H1 (cell line): ENCODE measurements at regions not wholly inside any gene's neighbourhood (a gene's known extent, or its start where the extent isn't known, plus 50 kb on each side); places are given as distances from the start of the nearest gene placed in this dataset.

Experiments used
- CTCF ChIA-PET: fragments of 300-600 bp; sonication (Branson Sonifier 250); formaldehyde crosslinking; loops from one replicate; lab custom pipeline; 2021; ENCODE audit not compliant: partially characterized antibody; lab: Charles Lee
- POLR2A ChIA-PET: fragments of 300-600 bp; sonication (Branson Sonifier 250); formaldehyde crosslinking; loops from one replicate; lab custom pipeline; 2021; ENCODE audit warnings: inconsistent platforms; ENCODE audit not compliant: partially characterized antibody; lab: Charles Lee
- DNase-seq, 2 experiments: peaks; one replicate each; pipeline versions ENCODE4 v3.0.0 to v3.0.0-alpha.2; 2010 to 2022; ENCODE audit warnings: low spot score in 2 of 2, low read depth in 1 of 2, mixed read lengths in 1 of 2
- FAIRE-seq: peaks from 2 replicates; lab custom pipeline; 2011; peaks lifted over from hg19 to GRCh38; lab: Jason Lieb, UNC
- H2AFZ ChIP-seq: 2 replicates; pipeline ENCODE4 v1.8.1; 2012; ENCODE audit warnings: low read length, inconsistent platforms
- H2AK5ac ChIP-seq: 2 replicates; pipeline ENCODE4 v1.6.1; 2013; ENCODE audit warnings: low read depth, low read length
- H2BK120ac ChIP-seq: replicated peaks from 2 replicates; pipeline ENCODE3; 2013; ENCODE audit warnings: low read depth, low read length, inconsistent platforms
- H2BK12ac ChIP-seq: 2 replicates; pipeline ENCODE4 v1.6.1; 2013; ENCODE audit warnings: low read depth, low read length
- H2BK15ac ChIP-seq: 2 replicates; pipeline ENCODE4 v1.6.1; 2013; ENCODE audit warnings: low read length
- H2BK20ac ChIP-seq: 2 replicates; pipeline ENCODE4 v1.6.1; 2013; ENCODE audit warnings: low read length
- H2BK5ac ChIP-seq: 2 replicates; pipeline ENCODE4 v1.6.1; 2013; ENCODE audit warnings: low read depth, low read length
- H3K14ac ChIP-seq: 2 replicates; pipeline ENCODE4 v1.6.1; 2013; ENCODE audit warnings: inconsistent platforms; ENCODE audit not compliant: insufficient read length
- H3K18ac ChIP-seq: 2 replicates; pipeline ENCODE4 v1.6.1; 2013; ENCODE audit warnings: low read length; ENCODE audit errors: extremely low read depth
- H3K23ac ChIP-seq: 2 replicates; pipeline ENCODE4 v1.6.1; 2013; ENCODE audit warnings: inconsistent platforms; ENCODE audit not compliant: insufficient read length
- H3K23me2 ChIP-seq: 2 replicates; pipeline ENCODE4 v1.6.1; 2013; ENCODE audit warnings: low read depth, low read length
- H3K27ac ChIP-seq: 2 replicates; pipeline ENCODE4 v1.6.1; 2011; ENCODE audit warnings: low read depth, low read length, inconsistent platforms
- H3K27me3 ChIP-seq, 4 experiments: replicated peaks in 1 of 4; 1 replicate in 1 of 4; 2 replicates in 3 of 4; pipeline versions ENCODE4 v1.6.1 to v1.8.1; 2011 to 2013; ENCODE audit warnings: low read length in 3 of 4, mild to moderate bottlenecking in 3 of 4, inconsistent platforms in 2 of 4, mixed read lengths in 2 of 4, moderate library complexity in 1 of 4; ENCODE audit not compliant: control insufficient read depth in 3 of 4, insufficient read depth in 3 of 4; ENCODE audit errors: extremely low read depth in 1 of 4
- H3K36me3 ChIP-seq, 4 experiments: 2 replicates each; pipeline versions ENCODE4 v1.6.1 to v1.8.1; 2011 to 2013; ENCODE audit warnings: mild to moderate bottlenecking in 4 of 4, low read length in 3 of 4, moderate library complexity in 2 of 4, control low read depth in 1 of 4, inconsistent platforms in 1 of 4; ENCODE audit not compliant: insufficient read depth in 4 of 4, control insufficient read depth in 2 of 4
- H3K4ac ChIP-seq: replicated peaks from 2 replicates; pipeline ENCODE3; 2013; ENCODE audit warnings: low read length, low read depth, mixed read lengths, inconsistent platforms; ENCODE audit not compliant: insufficient read length
- H3K4me1 ChIP-seq, 4 experiments: replicated peaks in 1 of 4; 1 replicate in 1 of 4; 2 replicates in 3 of 4; pipeline versions ENCODE4 v1.6.1 to v1.8.1; 2011 to 2013; ENCODE audit warnings: low read length in 3 of 4, inconsistent platforms in 2 of 4, mixed read lengths in 1 of 4; ENCODE audit not compliant: insufficient read depth in 4 of 4, control insufficient read depth in 3 of 4
- H3K4me2 ChIP-seq, 2 experiments: 2 replicates each; pipeline versions ENCODE4 v1.6.1 to v1.8.1; 2011 to 2013; ENCODE audit warnings: low read depth in 2 of 2, low read length in 2 of 2, control low read depth in 1 of 2, inconsistent platforms in 1 of 2, mild to moderate bottlenecking in 1 of 2; ENCODE audit not compliant: insufficient read depth in 1 of 2
- H3K4me3 ChIP-seq, 4 experiments: fragments of 200-600, 300-600 bp in 1 of 4; sonication (generic), shearing (Covaris generic), sonication (Bioruptor Twin) in 1 of 4; 2 replicates each; pipeline versions ENCODE4 v1.5.1 to v1.8.1; 2011 to 2016; ENCODE audit warnings: low read length in 4 of 4, low read depth in 3 of 4, control low read depth in 2 of 4, inconsistent platforms in 2 of 4, mild to moderate bottlenecking in 2 of 4, mixed read lengths in 1 of 4, moderate library complexity in 1 of 4; ENCODE audit not compliant: insufficient read depth in 2 of 4; ENCODE audit errors: extremely low read depth in 1 of 4
- H3K56ac ChIP-seq: replicated peaks from 2 replicates; pipeline ENCODE3; 2013; ENCODE audit warnings: low read depth, mild to moderate bottlenecking, mixed read lengths, low read length, inconsistent platforms; ENCODE audit not compliant: insufficient read length
- H3K79me1 ChIP-seq: 2 replicates; pipeline ENCODE4 v1.6.1; 2013; ENCODE audit warnings: low read depth, low read length, control low read depth
- H3K79me2 ChIP-seq, 2 experiments: 2 replicates each; pipeline versions ENCODE4 v1.6.1 to v1.8.1; 2012 to 2013; ENCODE audit warnings: low read length in 2 of 2, mild to moderate bottlenecking in 2 of 2, inconsistent platforms in 1 of 2; ENCODE audit not compliant: insufficient read depth in 2 of 2, control insufficient read depth in 1 of 2
- H3K9ac ChIP-seq, 4 experiments: replicated peaks in 1 of 4; 1 replicate in 1 of 4; 2 replicates in 3 of 4; pipeline versions ENCODE4 v1.6.1 to v1.8.1; 2011 to 2013; ENCODE audit warnings: low read depth in 3 of 4, low read length in 3 of 4, control low read depth in 2 of 4, mild to moderate bottlenecking in 2 of 4, moderate library complexity in 2 of 4, inconsistent platforms in 1 of 4; ENCODE audit errors: extremely low read depth in 1 of 4
- H3K9me3 ChIP-seq, 2 experiments: 2 replicates each; pipeline versions ENCODE4 v1.6.1 to v1.8.1; 2012 to 2013; ENCODE audit warnings: mild to moderate bottlenecking in 2 of 2, moderate library complexity in 2 of 2, control low read depth in 1 of 2, inconsistent platforms in 1 of 2, low read depth in 1 of 2, low read length in 1 of 2, mixed read lengths in 1 of 2; ENCODE audit not compliant: insufficient read depth in 2 of 2
- H4K20me1 ChIP-seq, 2 experiments: replicated peaks in 1 of 2; 2 replicates each; pipeline versions ENCODE3 to v1.8.1; 2011 to 2013; ENCODE audit warnings: inconsistent platforms in 2 of 2, low read length in 2 of 2, mild to moderate bottlenecking in 1 of 2; ENCODE audit not compliant: insufficient read depth in 2 of 2, control insufficient read depth in 1 of 2
- H4K5ac ChIP-seq: 2 replicates; pipeline ENCODE4 v1.6.1; 2013; ENCODE audit warnings: low read length, low read depth, mixed read lengths, inconsistent platforms; ENCODE audit not compliant: insufficient read length
- H4K8ac ChIP-seq: 2 replicates; pipeline ENCODE4 v1.8.0; 2013; ENCODE audit warnings: mild to moderate bottlenecking, moderate library complexity, low read length, inconsistent platforms; ENCODE audit not compliant: insufficient read depth; ENCODE audit errors: extremely low read depth
- H4K91ac ChIP-seq: replicated peaks from 2 replicates; pipeline ENCODE3; 2013; ENCODE audit warnings: low read length, mixed read lengths, inconsistent platforms; ENCODE audit not compliant: insufficient read length
- EP300 ChIP-seq, 2 experiments: IDR thresholded peaks; 1 replicate in 1 of 2; 2 replicates in 1 of 2; pipeline ENCODE4 v1.6.1; 2011 to 2012; ENCODE audit warnings: low read depth in 2 of 2, low read length in 2 of 2, mild to moderate bottlenecking in 2 of 2, borderline replicate concordance in 1 of 2, inconsistent platforms in 1 of 2, moderate library complexity in 1 of 2
- JUND ChIP-seq: IDR thresholded peaks from 2 replicates; pipeline ENCODE4 v1.6.1; 2011; ENCODE audit warnings: mild to moderate bottlenecking, improper control_type of control experiment, low read length
- WGBS, 2 experiments: shearing (Covaris generic) in 1 of 2; methylation state at CpG; one replicate each; pipeline versions ENCODE4 v1.1.6 to v1.1.7; 2013 to 2015; ENCODE audit warnings: low lambda C conversion rate in 2 of 2, mixed read lengths in 2 of 2, inconsistent platforms in 1 of 2, low coverage in 1 of 2, missing lambda C conversion rate in 1 of 2; ENCODE audit not compliant: insufficient replicate concordance in 2 of 2, insufficient coverage in 1 of 2, insufficient read length in 1 of 2; ENCODE audit errors: extremely low coverage in 1 of 2, missing lambda C conversion rate in 1 of 2; 5-methylcytosine and 5-hydroxymethylcytosine counted together
- TF ChIP-seq, protein P1 (sequence below): IDR thresholded peaks from 2 replicates; pipeline ENCODE4 v1.6.1; 2011; ENCODE audit warnings: low read length, improper control_type of control experiment

DNA sequence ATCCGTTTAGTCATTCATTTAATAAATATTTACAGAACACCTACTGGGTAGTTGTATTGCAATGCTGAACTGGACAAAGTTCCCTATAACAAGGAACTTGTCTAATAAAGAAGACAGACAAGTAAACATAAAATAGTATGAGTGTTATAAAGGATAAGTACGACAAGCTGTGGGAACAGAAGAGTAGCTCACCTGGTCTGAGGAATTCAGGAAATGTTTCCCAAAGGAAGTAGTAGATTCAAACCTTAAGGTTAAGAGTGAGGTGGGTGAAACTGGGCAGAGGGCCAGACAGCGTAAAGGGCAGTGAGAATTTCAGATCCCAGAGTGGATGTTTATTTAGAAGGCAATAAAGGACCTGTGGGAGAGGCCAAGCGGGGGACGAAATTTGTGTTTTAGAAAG is 72.3 kb upstream of the CD2AP start:
- 71% methylated on average over 5 of the region's 5 CpGs; no CpG with 5 or more reads in 1 of the 2 experiments for WGBS, 2 experiments
- Histone ChIP-seq H3K9ac (no peak overlapping the region), H3K23me2 (no peaks in the 10 kb centered on the region), H3K4me2 (no peak overlapping the region), H2AK5ac (no peak overlapping the region), H4K20me1 (no peaks in the 10 kb centered on the region), H3K27me3 (no peaks in the 10 kb centered on the region), H3K4ac (no peak overlapping the region), H3K4me1 (0 out of 7 replicates have a peak, but pooled peaks cover 0 to 2% (median 0%) of the 10 kb centered on the region in 4 experiments), H2BK12ac (no peak overlapping the region), H3K14ac (no peak overlapping the region), H3K9me3 (no peaks in the 10 kb centered on the region), H3K56ac (no peak overlapping the region), H3K18ac (no peak overlapping the region)
- POLR2A ChIA-PET, result interaction anchor here (1.7 kb wide), 1 partner anchor 72 kb away, joined by 5 read pairs; the partner anchor contains the start of gene CD2AP
- no peak for DNase-seq
- TF ChIP-seq, protein P1, sequence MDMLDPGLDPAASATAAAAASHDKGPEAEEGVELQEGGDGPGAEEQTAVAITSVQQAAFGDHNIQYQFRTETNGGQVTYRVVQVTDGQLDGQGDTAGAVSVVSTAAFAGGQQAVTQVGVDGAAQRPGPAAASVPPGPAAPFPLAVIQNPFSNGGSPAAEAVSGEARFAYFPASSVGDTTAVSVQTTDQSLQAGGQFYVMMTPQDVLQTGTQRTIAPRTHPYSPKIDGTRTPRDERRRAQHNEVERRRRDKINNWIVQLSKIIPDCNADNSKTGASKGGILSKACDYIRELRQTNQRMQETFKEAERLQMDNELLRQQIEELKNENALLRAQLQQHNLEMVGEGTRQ, result no peak
- no peak for TF ChIP-seq JUND
- TF ChIP-seq EP300 (IDR thresholded peaks at IDR 0.05; ENCODE audit: borderline replicate concordance in 1 of 2, low read depth in 2 of 2, low read length in 2 of 2), result no peak
- TF ChIP-seq, all 59 proteins: peak for 0
- FAIRE-seq, result no peak
- Histone ChIP-seq H2BK20ac (no peak overlapping the region), H3K23ac (no peak overlapping the region), H3K36me3 (no peaks in the 10 kb centered on the region), H3K79me2 (no peaks in the 10 kb centered on the region), H4K91ac (no peak overlapping the region), H2AFZ (0 out of 2 replicates have a peak overlapping the region, but pooled peaks have one; percentile 38), H3K79me1 (no peaks in the 10 kb centered on the region), H3K4me3 (no peak overlapping the region), H3K27ac (no peak overlapping the region), H4K5ac (no peak overlapping the region), H2BK120ac (no peak overlapping the region), H2BK15ac (no peak overlapping the region), H2BK5ac (no peak overlapping the region), H4K8ac (no peak overlapping the region)
- CTCF ChIA-PET, result interaction anchor here (2.3 kb wide), 1 partner anchor 9 kb away, joined by 9 read pairs; no protein-coding TSS in a partner anchor
